ENCODE measurements at regions not wholly inside any gene's neighbourhood (a gene's known extent, or its start where the extent isn't known, plus 50 kb on each side); places are given as distances from the start of the nearest gene placed in this dataset.

DNA sequence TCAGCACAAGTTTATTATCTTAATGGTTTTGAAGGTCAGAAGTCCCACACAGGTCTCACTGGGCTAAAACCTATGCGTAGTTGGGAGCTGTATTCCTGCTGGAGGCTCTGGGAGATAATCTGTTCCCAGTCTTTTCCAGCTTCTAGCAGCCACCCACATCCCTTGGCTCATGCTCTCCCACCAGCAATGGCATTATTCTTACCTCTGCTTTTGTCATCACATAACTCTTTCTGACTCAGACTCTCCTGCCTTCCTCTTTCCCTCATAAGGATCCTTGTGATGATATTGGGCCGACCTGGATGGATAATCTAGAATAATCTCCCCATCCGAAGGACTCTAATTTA is 122.2 kb upstream of the PRDX6 start:
- ATAC-seq (no peak), DNase-seq (ENCODE audit: low read depth, low spot score) (no peak)
- H3K9ac ChIP-seq (ENCODE audit: low read length): no peak overlapping the region
- no TSS peak for BruUV-seq (replicated peaks)
- intact Hi-C loops (cut with micrococcal nuclease): no loop called here
- H3K4me3 ChIP-seq (replicated peaks in 1 of 2; ENCODE audit: low read depth in 1 of 2, low read length in 2 of 2): no peak overlapping the region
- H3K9me2 ChIP-seq (ENCODE audit: insufficient read depth): no peaks in the 10 kb centered on the region
- no peaks in the 10 kb centered on the region for H3K79me2 ChIP-seq (ENCODE audit: insufficient read depth, low read length)
- no peaks in the 10 kb centered on the region for H3K9me3 ChIP-seq (ENCODE audit: control insufficient read depth in 1 of 2, insufficient read depth in 1 of 2, low read depth in 1 of 2, low read length in 2 of 2)
- ChIA-PET POLR2A (no interaction called here), CTCF (no interaction called here), RAD21 (ENCODE audit: low non-redundant PET in 1 of 2, low total read pairs in 2 of 2, uncharacterized antibody in 2 of 2, unreplicated experiment in 2 of 2) (no interaction called here)
- no peaks in the 10 kb centered on the region for H3K4me1 ChIP-seq (ENCODE audit: control insufficient read depth in 1 of 2, insufficient read depth in 2 of 2, low read length in 2 of 2)
- H3K27ac ChIP-seq (ENCODE audit: low read depth, low read length): no peak overlapping the region
- no peaks in the 10 kb centered on the region for H3K36me3 ChIP-seq (ENCODE audit: control insufficient read depth in 1 of 2, insufficient read depth in 2 of 2, low read length in 2 of 2)
- no peaks in the 10 kb centered on the region for H3K27me3 ChIP-seq (ENCODE audit: insufficient read depth, low read length)
- no peak overlapping the region for H2AFZ ChIP-seq (ENCODE audit: low read depth, low read length, poor library complexity, severe bottlenecking)
- H3K4me2 ChIP-seq (ENCODE audit: low read length): no peak overlapping the region
- H4K20me1 ChIP-seq (ENCODE audit: insufficient read depth): no peaks in the 10 kb centered on the region
- TF ChIP-seq ZNF274 (IDR thresholded peaks at IDR 0.05; ENCODE audit: low read depth, low read length): no peak
- TF ChIP-seq MAX (IDR thresholded peaks at IDR 0.05): no peak

GRCh38 chr1:173355281-173356031 is 121.7 kb upstream of the PRDX6 start:
- no peaks in the 10 kb centered on the region for H4K20me1 ChIP-seq (ENCODE audit: insufficient read depth)
- no peaks in the 10 kb centered on the region for H3K4me1 ChIP-seq (ENCODE audit: control insufficient read depth in 1 of 2, insufficient read depth in 2 of 2, low read length in 2 of 2)
- ChIA-PET POLR2A (no interaction called here), RAD21 (ENCODE audit: low non-redundant PET in 1 of 2, low total read pairs in 2 of 2, uncharacterized antibody in 2 of 2, unreplicated experiment in 2 of 2) (no interaction called here), CTCF (no interaction called here)
- no peak for ATAC-seq
- H3K9me2 ChIP-seq (ENCODE audit: insufficient read depth): no peaks in the 10 kb centered on the region
- no peak overlapping the region for H3K9ac ChIP-seq (ENCODE audit: low read length)
- no peaks in the 10 kb centered on the region for H3K36me3 ChIP-seq (ENCODE audit: control insufficient read depth in 1 of 2, insufficient read depth in 2 of 2, low read length in 2 of 2)
- H3K27ac ChIP-seq (ENCODE audit: low read depth, low read length): no peak overlapping the region
- no TSS peak for BruUV-seq (replicated peaks)
- H3K79me2 ChIP-seq (ENCODE audit: insufficient read depth, low read length): no peaks in the 10 kb centered on the region
- H3K9me3 ChIP-seq (ENCODE audit: control insufficient read depth in 1 of 2, insufficient read depth in 1 of 2, low read depth in 1 of 2, low read length in 2 of 2): no peaks in the 10 kb centered on the region
- H2AFZ ChIP-seq (ENCODE audit: low read depth, low read length, poor library complexity, severe bottlenecking): no peak overlapping the region
- H3K4me3 ChIP-seq (replicated peaks in 1 of 2; ENCODE audit: low read depth in 1 of 2, low read length in 2 of 2): no peak overlapping the region
- no peak overlapping the region for H3K4me2 ChIP-seq (ENCODE audit: low read length)
- TF ChIP-seq ATF3 (IDR thresholded peaks at IDR 0.05): no peak
- no peak for TF ChIP-seq CTCF (IDR thresholded peaks at IDR 0.05 in 2 of 3, conservative IDR thresholded peaks at IDR 0.05 in 1 of 3; ENCODE audit: borderline replicate concordance in 1 of 3, insufficient read depth in 1 of 3, low read depth in 2 of 3, low read length in 2 of 3)
- no peak for TF ChIP-seq REST (IDR thresholded peaks at IDR 0.05; ENCODE audit: low read depth)
- intact Hi-C loops (cut with micrococcal nuclease): no loop called here
- no peaks in the 10 kb centered on the region for H3K27me3 ChIP-seq (ENCODE audit: insufficient read depth, low read length)
- no peak for DNase-seq (ENCODE audit: low read depth, low spot score)
